Mesothelial cell of epicardium (in vitro differentiated cells): ENCODE measurements at regions not wholly inside any gene's neighbourhood (a gene's known extent, or its start where the extent isn't known, plus 50 kb on each side); places are given as distances from the start of the nearest gene placed in this dataset.
A peak's percentile ranks its signal among the peaks of the same experiment; 100 is the strongest.

Source experiments
- DNase-seq, 2 experiments: peaks; one replicate each; pipeline ENCODE4 v3.0.0; 2021; ENCODE audit warnings: low spot score in 2 of 2; ENCODE audit not compliant: unreplicated experiment in 2 of 2
- H3K27ac Mint-ChIP-seq: 2 replicates; pipeline ENCODE4 v1.8.0; 2021; ENCODE audit warnings: mixed read lengths
- H3K27me3 Mint-ChIP-seq: 2 replicates; pipeline ENCODE4 v1.8.0; 2021; ENCODE audit warnings: low read depth, mixed read lengths
- H3K36me3 Mint-ChIP-seq: 2 replicates; pipeline ENCODE4 v1.8.0; 2021; ENCODE audit warnings: mixed read lengths
- H3K4me1 Mint-ChIP-seq: 2 replicates; pipeline ENCODE4 v1.8.0; 2021; ENCODE audit warnings: mixed read lengths
- H3K4me3 Mint-ChIP-seq: 2 replicates; pipeline ENCODE4 v1.8.0; 2021; ENCODE audit warnings: mild to moderate bottlenecking, moderate library complexity, mixed read lengths
- H3K9me3 Mint-ChIP-seq: 2 replicates; pipeline ENCODE4 v1.8.0; 2021; ENCODE audit warnings: mixed read lengths
- TF ChIP-seq, protein P1 (sequence below): fragments of 200-600 bp; sonication (generic); IDR thresholded peaks from one replicate; pipeline ENCODE4 v1.5.0; 2021; ENCODE audit warnings: antibody characterized with exemption; ENCODE audit not compliant: unreplicated experiment

DNA sequence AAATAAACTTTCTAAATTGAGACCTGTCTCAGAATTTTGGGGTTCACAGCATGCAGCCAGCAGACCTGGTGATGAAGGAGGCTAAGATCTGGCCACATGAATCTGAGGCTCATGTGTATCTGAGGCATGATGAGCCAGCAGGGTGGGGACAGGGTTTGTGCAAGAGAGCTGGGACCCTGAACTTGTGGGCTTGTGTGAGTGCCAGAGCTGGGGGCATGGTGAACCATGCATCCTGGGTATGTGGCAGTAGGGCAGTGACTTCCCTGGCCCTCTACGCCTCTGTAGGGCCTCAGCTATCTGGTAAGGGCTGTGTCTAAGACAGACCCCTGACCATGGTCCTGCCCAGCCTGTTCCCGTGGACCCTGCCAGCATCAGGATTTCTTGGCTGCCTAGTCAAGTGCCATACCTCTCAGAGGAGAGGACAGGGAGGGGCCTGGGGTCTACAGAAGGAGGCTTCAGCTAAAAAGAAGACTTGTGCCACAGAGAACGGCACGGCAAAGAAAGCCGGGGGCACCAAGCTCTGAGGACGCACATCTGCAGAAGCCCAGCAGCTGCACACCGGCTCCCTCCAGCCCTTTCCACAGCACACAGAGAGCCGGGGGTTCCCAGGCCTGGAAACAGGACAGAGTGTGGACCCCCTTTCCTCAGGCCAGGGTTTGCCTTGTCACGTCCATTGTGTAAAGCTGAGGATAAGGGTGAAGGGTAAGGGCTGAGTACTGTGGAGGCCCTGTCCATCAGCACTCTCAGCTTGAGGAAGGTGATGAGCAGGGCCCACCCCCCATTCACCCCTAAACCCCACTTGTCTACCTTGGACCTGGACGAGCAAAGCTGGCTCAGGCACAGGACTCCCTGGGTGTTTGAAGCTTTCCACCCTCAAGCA, 130.1 kb downstream of the MRPL36 start:
- H3K36me3 Mint-ChIP-seq, result no peaks in the 10 kb centered on the region
- TF ChIP-seq, protein P1, sequence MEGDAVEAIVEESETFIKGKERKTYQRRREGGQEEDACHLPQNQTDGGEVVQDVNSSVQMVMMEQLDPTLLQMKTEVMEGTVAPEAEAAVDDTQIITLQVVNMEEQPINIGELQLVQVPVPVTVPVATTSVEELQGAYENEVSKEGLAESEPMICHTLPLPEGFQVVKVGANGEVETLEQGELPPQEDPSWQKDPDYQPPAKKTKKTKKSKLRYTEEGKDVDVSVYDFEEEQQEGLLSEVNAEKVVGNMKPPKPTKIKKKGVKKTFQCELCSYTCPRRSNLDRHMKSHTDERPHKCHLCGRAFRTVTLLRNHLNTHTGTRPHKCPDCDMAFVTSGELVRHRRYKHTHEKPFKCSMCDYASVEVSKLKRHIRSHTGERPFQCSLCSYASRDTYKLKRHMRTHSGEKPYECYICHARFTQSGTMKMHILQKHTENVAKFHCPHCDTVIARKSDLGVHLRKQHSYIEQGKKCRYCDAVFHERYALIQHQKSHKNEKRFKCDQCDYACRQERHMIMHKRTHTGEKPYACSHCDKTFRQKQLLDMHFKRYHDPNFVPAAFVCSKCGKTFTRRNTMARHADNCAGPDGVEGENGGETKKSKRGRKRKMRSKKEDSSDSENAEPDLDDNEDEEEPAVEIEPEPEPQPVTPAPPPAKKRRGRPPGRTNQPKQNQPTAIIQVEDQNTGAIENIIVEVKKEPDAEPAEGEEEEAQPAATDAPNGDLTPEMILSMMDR, result no peak
- peaks cover 6% of the 10 kb centered on the region for H3K9me3 Mint-ChIP-seq
- DNase-seq, result no peak
- peaks cover 6% of the 10 kb centered on the region for H3K4me1 Mint-ChIP-seq
- H3K27me3 Mint-ChIP-seq, result peaks cover 83% of the 10 kb centered on the region
- peak overlapping the region; percentile 12 for H3K4me3 Mint-ChIP-seq
- H3K27ac Mint-ChIP-seq, result no peak overlapping the region

DNA sequence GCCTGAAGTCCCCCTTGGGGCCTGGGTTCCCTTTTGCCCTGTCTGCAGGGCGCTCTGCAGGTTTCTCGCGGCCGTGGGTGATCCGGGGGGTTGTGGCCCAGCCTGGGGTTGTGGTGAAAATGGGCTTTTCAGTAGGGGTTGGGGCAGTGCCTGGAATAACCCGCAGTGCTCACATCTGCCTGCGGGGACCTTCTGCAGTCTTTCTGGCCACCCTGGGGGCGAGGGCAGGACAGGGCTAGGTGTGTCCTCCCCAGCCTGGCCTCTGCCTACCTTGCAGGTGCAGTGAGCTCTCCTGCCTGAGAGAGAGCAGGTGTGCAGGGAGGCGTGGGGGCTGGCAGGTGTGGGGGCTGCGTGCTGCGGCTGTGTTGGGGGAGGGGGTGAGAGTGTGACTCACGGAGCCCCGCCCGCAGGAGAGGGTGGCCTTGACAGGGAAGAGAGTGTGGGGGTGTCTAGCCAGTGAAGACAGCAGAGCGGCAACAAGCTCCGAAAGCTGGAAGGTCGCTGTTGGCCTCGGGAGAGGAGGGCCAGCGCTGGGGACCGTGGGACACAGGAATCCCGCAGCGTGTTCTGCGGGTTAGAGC, 131.4 kb downstream of the MRPL36 start:
- DNase-seq, result no peak
- Mint-ChIP-seq H3K9me3 (peaks cover 6% of the 10 kb centered on the region), H3K27me3 (peaks cover 85% of the 10 kb centered on the region), H3K4me3 (peak overlapping the region; percentile 59), H3K36me3 (no peaks in the 10 kb centered on the region), H3K27ac (no peak overlapping the region), H3K4me1 (peaks cover 6% of the 10 kb centered on the region)
- TF ChIP-seq, protein P1, result no peak

DNA sequence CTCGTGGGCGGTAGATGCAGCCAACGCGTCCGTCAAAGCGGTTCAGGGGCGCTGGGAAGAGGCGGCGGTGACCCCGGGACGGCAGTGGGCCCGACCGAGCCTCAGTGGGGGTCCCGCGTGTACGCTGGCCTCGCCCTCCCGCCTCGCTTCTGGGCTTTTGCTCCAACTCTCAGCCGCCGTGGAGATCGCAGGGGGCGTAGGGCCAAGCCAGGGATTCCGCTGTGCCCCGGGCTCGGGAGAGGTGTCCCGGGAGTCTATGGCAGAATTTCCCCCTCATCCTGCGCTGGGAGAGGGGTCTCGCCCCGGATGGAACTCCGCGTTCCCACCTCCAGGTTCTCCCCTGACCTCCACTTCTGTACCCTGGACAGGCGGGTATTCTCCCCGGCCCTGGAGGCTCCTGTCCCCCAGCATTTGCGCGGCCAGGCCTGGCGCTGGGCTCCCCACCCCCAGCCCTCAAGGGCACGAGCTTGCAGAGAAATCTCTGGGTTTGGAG, 131.9 kb downstream of the MRPL36 start:
- Mint-ChIP-seq H3K4me3 (peak overlapping the region; percentile 59), H3K9me3 (peaks cover 6% of the 10 kb centered on the region), H3K4me1 (peaks cover 6% of the 10 kb centered on the region), H3K27ac (no peak overlapping the region), H3K36me3 (no peaks in the 10 kb centered on the region), H3K27me3 (peaks cover 85% of the 10 kb centered on the region)
- no peak for DNase-seq
- TF ChIP-seq, protein P1, result no peak

DNA sequence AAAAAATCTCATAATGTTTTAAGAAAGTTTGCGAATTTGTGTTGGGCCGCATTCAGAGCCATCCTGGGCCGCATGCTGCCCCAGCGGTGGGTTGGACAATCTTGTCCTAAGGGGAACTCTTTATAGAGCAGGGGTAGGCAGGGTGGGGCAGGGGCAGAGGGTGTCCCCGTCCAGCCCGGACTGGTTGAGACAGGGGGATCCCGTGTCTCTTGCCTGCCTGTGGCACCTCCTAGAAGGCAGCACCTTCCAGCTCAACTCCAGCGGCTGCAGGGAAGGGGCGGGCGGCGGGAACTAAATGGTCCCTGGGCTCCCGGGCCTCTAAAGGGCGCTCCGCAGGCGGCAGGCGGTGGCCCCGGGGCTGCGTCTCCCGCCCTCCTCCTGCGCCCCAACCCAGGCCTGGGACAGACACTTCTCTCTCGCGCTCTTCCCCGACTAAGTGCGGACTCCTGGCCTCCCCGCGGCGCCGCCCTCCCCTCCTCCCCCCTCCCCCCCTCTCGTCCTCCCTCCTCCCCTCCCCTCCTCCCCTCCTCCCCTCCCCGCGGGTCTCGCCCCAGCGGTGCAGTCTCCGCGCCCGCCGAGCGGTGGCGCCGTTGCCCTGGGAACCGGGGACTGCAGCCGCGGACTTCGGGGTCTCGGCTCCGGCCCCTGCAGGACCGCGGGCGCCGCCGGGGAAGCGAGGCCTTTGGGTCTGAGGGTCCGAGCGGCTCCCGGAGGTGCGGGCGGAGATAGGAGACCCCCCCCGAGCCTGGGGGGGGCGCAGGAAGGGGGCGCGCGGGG, 132.6 kb downstream of the MRPL36 start:
- H3K27ac Mint-ChIP-seq, result no peak overlapping the region

DNA sequence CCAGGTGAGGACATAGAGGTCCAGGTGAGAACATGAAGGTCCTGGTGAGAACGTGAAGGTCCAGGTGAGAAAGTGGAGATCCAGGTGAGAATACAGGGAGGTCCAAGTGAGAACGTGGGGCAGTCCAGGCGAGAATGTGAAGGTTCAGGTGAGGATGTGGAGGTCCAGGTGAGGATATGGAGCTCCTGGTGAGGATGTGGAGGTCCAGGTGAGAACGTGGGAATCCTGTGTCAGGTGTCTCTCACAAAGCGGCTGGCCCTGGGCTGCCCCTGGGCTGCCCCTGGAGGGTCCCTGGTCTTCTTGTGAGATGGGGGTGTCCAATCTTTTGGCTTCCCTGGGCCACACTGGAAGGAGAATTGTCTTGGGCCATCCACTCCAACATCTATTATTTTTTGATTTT, 133.4 kb downstream of the MRPL36 start:
- peaks cover 6% of the 10 kb centered on the region for H3K9me3 Mint-ChIP-seq
- H3K27me3 Mint-ChIP-seq, result peaks cover 77% of the 10 kb centered on the region
- no peak overlapping the region for H3K27ac Mint-ChIP-seq
- no peaks in the 10 kb centered on the region for H3K36me3 Mint-ChIP-seq
- peaks cover 6% of the 10 kb centered on the region for H3K4me1 Mint-ChIP-seq
- DNase-seq, result no peak
- H3K4me3 Mint-ChIP-seq, result peak overlapping the region; percentile 55
- TF ChIP-seq, protein P1, result no peak

More for the DNA sequence above, 132.6 kb downstream of the MRPL36 start:
- TF ChIP-seq, protein P1, result peak; percentile 17
- Mint-ChIP-seq H3K9me3 (peaks cover 6% of the 10 kb centered on the region), H3K4me1 (peaks cover 6% of the 10 kb centered on the region), H3K36me3 (no peaks in the 10 kb centered on the region), H3K27me3 (peaks cover 84% of the 10 kb centered on the region), H3K4me3 (peak overlapping the region; percentile 55)
- peak; percentile 77 to 91 for DNase-seq
